ENCODE measurements at regions not wholly inside any gene's neighbourhood (a gene's known extent, or its start where the extent isn't known, plus 50 kb on each side); places are given as distances from the start of the nearest gene placed in this dataset.

DNA sequence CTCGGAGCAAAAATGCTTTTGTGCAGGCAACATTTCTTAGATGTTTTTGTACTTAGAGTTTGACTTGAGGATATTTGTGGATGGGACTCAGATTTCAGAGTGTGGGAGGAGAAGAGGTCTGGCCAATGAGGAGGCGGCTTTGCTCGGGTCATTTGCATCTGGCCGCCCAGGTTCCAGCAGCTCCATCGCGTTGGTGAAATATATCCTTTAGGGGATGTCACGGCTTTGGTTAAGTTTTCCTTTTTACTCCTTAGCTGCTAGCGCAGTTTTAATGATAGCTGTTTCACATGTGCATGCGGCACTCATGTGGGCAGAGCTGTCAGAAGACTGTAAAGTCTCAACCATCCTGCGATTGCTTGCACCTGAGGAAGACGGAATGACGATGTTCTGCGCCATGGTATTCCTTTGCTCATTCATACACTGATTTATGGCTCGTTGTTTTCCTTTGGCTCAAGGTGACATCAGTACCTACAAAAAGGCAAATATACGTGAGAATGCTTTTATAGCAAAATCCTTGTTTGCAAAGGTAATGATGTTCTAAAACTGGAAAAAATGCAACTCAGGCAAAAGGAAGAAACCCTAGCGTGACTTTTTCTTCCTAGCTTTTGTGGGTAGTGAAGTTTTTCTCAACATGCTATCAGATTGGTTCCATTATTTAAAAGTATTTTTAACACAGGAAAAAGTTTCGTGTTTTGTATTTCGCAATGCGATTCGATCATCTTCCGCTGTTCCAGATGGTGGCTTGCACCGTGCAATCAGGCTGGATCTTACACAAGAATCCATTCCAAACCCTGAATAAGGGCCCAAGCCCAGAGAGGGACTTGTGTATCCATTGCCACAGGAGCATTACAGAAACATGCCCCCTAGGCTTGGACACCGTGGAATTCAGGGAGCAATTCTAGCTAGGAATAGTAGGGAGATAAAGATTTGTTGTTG lies 70.5 kb upstream of the ZNF516 start:
- no peak overlapping the region for H3K27ac Mint-ChIP-seq (ENCODE audit: low read depth)
- no peak for ATAC-seq (replicated peaks; ENCODE audit: extremely low read depth, poor library complexity, severe bottlenecking)
- DNase-seq (ENCODE audit: low spot score in 2 of 2) = no peak
- peaks cover 25% of the 10 kb centered on the region for H3K27me3 Mint-ChIP-seq
- no peaks in the 10 kb centered on the region for H3K36me3 Mint-ChIP-seq (ENCODE audit: insufficient read depth)
- H3K4me3 Mint-ChIP-seq = no peak overlapping the region
- no peaks in the 10 kb centered on the region for H3K9me3 Mint-ChIP-seq
- H3K4me1 Mint-ChIP-seq = no peaks in the 10 kb centered on the region

DNA sequence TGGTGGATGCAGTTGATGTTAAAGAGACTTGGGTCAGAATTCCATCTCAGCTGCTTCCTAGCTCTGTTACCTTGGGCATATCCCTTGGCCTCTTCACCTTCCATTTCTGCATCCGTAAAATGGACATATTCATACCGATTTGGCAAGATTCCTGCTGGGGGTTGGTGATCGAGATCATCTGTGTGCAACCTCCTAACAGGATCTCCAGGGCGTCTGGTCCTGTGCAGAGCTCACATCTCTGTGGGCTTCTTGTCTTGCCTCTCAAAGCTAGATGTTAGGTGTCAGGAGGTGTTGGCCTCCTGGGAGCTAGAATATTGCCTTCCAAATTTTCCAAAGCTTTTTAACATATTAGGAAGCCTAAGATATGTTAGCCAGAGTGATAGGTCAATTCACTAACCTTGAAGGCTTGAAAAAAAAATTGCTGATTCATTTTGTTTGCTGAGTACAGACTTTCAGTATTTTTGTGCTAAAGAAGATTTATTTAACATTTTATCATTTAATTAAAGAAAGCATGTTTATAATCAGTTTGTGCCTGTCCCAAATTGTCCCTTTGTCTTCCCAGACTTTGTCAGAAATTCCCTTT lies 69.7 kb upstream of the ZNF516 start:
- ATAC-seq (replicated peaks; ENCODE audit: extremely low read depth, poor library complexity, severe bottlenecking) = no peak
- Mint-ChIP-seq H3K9me3 (no peaks in the 10 kb centered on the region), H3K4me3 (no peak overlapping the region)

DNA sequence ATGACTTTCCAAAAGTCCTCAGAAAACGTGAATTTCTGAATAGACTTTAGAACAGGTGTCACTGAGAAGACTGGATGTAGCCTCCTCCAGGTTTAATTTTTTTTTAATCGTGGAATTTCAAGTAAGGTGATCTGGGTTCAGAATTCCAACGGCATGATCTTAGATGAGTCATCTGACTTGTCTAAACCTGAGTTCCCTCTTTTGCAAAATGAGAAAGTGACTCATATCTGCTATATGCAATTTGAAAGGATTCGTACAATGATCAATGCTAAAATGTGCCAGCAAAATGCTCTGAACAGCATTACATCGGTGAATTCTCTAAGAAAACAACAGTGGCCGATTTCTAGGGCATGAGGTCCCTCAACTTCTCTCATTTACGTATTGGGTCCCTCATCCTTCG lies 69.1 kb upstream of the ZNF516 start:
- Mint-ChIP-seq H3K27ac (ENCODE audit: low read depth) (no peak overlapping the region), H3K4me3 (no peak overlapping the region), H3K27me3 (peaks cover 16% of the 10 kb centered on the region), H3K9me3 (no peaks in the 10 kb centered on the region), H3K4me1 (no peaks in the 10 kb centered on the region), H3K36me3 (ENCODE audit: insufficient read depth) (no peaks in the 10 kb centered on the region)
- DNase-seq (ENCODE audit: low spot score in 2 of 2) (no peak), ATAC-seq (replicated peaks; ENCODE audit: extremely low read depth, poor library complexity, severe bottlenecking) (no peak)

More for the DNA sequence above, 69.7 kb upstream of the ZNF516 start:
- no peak for DNase-seq (ENCODE audit: low spot score in 2 of 2)
- H3K4me1 Mint-ChIP-seq = no peaks in the 10 kb centered on the region
- H3K36me3 Mint-ChIP-seq (ENCODE audit: insufficient read depth) = no peaks in the 10 kb centered on the region
- no peak overlapping the region for H3K27ac Mint-ChIP-seq (ENCODE audit: low read depth)
- H3K27me3 Mint-ChIP-seq = peaks cover 17% of the 10 kb centered on the region

DNA sequence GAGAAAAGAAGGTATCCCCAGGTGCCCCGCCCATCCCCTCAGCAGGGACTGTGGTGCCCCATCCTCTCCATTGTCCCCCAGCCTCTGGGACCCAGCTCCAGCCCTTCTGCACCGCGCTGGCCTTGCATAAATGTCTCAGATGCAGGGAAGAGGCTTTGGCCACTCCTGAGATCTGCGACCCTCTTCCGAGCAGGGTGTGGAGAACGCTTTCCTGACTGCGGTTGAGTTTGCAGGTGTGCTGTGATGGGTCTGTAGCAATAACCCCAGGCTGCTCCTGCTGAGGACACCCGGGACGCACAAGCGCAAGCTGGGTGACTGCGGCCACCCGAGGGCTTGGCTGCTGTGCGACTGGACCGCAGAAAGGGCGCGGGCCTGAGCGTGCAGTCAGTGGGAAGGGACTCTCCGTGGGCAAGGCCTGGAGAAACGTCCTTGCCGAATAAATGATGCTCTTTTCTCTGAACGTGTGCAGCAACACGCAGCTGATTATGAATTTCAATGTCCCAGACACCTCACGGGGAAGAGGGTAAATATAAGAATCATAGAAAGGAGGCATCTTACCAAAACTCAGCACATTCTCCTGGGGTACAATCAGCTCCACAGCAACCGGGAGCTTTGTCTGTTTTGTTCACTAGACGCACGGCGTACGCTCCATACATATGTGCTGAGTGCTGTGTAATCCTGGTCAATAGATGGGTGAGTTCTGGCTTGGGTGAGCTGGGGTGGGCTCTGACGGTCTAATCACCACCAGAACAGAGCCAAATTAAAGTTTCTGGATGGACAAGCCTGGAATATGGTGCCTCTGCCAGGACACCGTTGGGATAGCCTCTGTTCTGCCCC lies 67.5 kb upstream of the ZNF516 start:
- H3K4me1 Mint-ChIP-seq = no peaks in the 10 kb centered on the region
- H3K36me3 Mint-ChIP-seq (ENCODE audit: insufficient read depth) = no peaks in the 10 kb centered on the region
- ATAC-seq (replicated peaks; ENCODE audit: extremely low read depth, poor library complexity, severe bottlenecking) = no peak
- peaks cover 9% of the 10 kb centered on the region for H3K27me3 Mint-ChIP-seq
- H3K27ac Mint-ChIP-seq (ENCODE audit: low read depth) = no peak overlapping the region
- no peak for DNase-seq (ENCODE audit: low spot score in 2 of 2)
- no peaks in the 10 kb centered on the region for H3K9me3 Mint-ChIP-seq
- no peak overlapping the region for H3K4me3 Mint-ChIP-seq

DNA sequence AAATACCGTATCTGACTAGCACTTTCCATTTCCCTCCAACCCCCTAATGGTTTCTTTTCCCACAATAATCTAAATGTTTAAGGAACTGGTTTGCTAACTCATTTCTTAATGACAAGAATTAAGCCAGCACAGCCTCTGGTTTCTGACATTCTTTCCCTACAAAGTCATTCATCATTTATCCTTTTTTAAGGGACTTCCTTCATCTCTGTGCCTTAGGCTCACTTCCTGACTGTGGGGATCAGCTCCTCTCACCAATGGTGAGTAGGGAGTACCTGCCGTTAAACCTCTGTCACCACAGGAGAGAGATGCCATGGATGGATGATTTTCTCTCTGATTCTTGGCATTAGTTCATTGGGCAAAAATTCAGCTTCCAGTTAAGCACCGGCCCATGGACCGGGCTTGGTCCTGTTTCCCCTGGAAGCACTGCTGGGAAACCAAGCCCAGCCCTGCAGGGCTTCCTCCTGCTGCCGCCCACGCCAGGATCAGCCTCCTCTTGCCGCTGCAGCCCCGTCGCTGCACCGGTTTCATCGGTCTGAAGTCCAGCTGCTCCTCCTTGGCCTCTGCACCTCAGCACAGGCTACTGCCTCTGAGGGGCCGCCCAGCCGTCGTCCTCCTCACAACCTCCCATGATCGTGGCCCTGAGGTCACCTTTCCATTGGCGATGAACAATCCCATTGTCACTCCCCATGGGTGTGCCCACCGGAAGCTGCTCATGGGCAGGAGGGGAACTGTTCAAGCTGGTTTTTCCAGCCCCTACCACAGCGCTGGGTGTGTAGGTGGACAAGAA lies 64.0 kb upstream of the ZNF516 start:
- H3K27ac Mint-ChIP-seq (ENCODE audit: low read depth) = no peak overlapping the region
- no peaks in the 10 kb centered on the region for H3K4me1 Mint-ChIP-seq
- DNase-seq (ENCODE audit: low spot score in 2 of 2) (no peak), ATAC-seq (replicated peaks; ENCODE audit: extremely low read depth, poor library complexity, severe bottlenecking) (no peak)
- H3K27me3 Mint-ChIP-seq = peaks cover 9% of the 10 kb centered on the region
- no peaks in the 10 kb centered on the region for H3K9me3 Mint-ChIP-seq
- H3K36me3 Mint-ChIP-seq (ENCODE audit: insufficient read depth) = no peaks in the 10 kb centered on the region
- H3K4me3 Mint-ChIP-seq = no peak overlapping the region

DNA sequence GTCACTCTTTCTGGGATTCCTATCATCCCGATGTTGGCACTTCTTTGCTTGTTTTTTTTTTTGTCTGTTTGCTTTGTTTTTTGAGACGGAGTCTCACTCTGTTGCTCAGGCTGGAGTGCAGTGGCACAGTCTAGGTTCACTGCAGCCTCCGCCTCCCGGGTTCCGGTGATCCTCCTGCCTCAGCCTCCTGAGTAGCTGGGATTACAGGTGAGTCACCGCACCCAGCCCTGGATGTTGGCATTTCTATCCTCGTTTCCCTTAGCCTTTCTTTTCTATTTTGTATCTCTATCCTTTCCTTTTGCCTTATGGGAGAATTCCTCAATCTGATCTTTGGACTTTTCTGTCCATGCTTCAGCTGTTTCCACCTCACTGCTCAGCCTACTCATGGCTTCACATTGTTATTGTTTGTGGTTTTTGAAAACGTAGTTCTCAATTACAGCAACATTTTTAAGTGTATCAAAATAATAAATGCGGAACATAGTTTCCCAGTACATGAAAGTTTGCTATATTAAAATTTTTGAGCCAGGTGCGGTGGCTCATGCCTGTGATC lies 62.1 kb upstream of the ZNF516 start:
- Mint-ChIP-seq H3K36me3 (ENCODE audit: insufficient read depth) (no peaks in the 10 kb centered on the region), H3K4me3 (no peak overlapping the region), H3K4me1 (no peaks in the 10 kb centered on the region), H3K9me3 (no peaks in the 10 kb centered on the region), H3K27me3 (peaks cover 21% of the 10 kb centered on the region), H3K27ac (ENCODE audit: low read depth) (no peak overlapping the region)
- ATAC-seq (replicated peaks; ENCODE audit: extremely low read depth, poor library complexity, severe bottlenecking) = no peak
- DNase-seq (ENCODE audit: low spot score in 2 of 2) = no peak

DNA sequence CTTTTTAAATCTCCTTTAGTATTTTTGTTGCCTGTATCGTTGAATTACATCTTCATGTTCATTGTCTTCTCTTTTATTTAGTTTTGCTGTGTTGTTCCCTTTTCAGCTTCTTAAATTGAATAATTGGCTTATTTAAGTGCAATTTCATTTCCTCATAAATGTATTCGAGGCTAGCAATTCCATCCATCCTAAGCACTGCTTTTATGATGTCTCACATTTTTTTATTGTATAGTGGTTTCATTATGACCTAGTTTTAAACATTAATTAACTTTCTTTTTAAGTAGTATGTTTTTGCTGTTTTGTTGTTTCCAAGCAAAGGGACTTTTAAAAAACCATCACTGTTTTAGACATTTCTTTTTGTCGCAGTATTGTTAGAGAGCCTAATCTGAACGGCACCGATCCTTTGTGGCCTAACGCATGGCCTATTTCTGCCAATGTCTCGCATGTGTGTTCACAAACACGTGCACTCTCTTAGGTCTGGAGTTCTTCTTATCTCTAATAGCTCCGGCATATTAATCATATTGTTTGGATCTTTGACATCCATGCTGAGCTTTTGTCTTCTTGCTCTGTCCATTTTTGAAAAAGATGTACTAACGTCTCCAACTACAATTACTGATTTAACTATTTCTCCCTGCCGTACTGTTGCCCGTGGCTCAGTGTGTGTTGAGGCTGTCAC lies 59.6 kb upstream of the ZNF516 start:
- Mint-ChIP-seq H3K27ac (ENCODE audit: low read depth) (no peak overlapping the region), H3K27me3 (peaks cover 35% of the 10 kb centered on the region), H3K36me3 (ENCODE audit: insufficient read depth) (no peaks in the 10 kb centered on the region), H3K4me3 (no peak overlapping the region), H3K9me3 (no peaks in the 10 kb centered on the region), H3K4me1 (no peaks in the 10 kb centered on the region)
- ATAC-seq (replicated peaks; ENCODE audit: extremely low read depth, poor library complexity, severe bottlenecking) (no peak), DNase-seq (ENCODE audit: low spot score in 2 of 2) (no peak)

DNA sequence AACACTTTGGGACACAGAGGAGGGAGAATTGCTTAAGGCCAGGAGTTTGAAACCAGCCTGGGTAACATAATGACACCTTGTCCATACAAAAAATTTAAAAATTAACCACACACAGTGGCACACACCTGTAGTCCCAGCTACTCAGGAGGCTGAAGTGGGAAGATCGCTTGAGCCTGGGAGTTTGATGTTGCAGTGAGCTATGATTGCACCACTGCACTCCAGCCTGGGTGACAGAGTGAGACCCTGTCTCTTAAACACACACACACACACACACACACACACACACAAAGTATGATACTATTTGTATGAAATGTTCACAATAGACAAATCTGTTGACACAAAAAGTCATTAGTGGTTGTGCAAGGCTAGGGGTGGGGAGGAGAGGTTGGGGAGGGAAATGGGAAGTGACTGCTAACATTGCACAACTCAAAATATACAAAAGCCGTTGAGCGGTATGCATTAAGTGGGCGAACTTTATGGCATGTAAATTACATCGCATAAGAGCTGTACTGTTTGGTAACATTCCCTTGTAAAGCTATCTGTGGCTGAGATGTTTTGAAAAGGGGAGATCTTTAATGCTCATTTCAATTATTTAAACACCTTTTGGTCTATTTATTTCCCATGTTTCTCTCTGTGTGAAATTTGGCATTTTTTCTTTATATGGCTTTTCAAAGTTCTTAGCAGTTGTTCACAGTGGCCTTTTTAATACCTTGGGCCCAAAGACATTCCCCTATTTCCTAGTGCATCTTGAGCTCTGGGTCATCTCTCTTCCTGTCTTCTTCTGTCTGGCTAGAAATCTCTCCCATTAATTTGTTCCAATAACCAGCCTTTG lies 58.9 kb upstream of the ZNF516 start:
- no peak for ATAC-seq (replicated peaks; ENCODE audit: extremely low read depth, poor library complexity, severe bottlenecking)
- H3K27me3 Mint-ChIP-seq = peaks cover 33% of the 10 kb centered on the region
- H3K27ac Mint-ChIP-seq (ENCODE audit: low read depth) = no peak overlapping the region
- H3K4me1 Mint-ChIP-seq = no peaks in the 10 kb centered on the region
- H3K4me3 Mint-ChIP-seq = no peak overlapping the region
- no peaks in the 10 kb centered on the region for H3K36me3 Mint-ChIP-seq (ENCODE audit: insufficient read depth)
- H3K9me3 Mint-ChIP-seq = no peaks in the 10 kb centered on the region
- DNase-seq (ENCODE audit: low spot score in 2 of 2) = no peak

DNA sequence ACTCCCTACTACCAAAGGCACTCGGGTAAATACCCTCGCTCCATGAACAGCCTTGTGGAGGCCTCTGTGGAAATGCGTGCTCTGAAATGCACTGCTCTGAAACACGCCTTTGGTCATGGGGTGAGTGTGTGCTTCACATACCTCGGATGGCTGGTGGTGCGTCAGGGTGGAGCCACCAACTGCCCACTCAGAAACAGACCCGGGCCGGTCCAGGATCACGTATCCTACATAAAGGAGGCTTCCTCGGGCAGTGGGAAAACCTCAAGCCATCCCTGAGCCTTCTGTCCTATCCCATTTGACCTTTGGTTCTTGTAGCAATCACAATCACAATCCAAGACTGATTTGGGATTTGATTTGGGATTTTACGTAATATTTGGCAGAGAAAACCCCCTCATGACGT lies 53.5 kb upstream of the ZNF516 start:
- H3K27ac Mint-ChIP-seq (ENCODE audit: low read depth) = no peak overlapping the region
- peaks cover 52% of the 10 kb centered on the region for H3K27me3 Mint-ChIP-seq
- no peaks in the 10 kb centered on the region for H3K4me1 Mint-ChIP-seq
- H3K4me3 Mint-ChIP-seq = no peak overlapping the region
- DNase-seq (ENCODE audit: low spot score in 2 of 2) = no peak
- ATAC-seq (replicated peaks; ENCODE audit: extremely low read depth, poor library complexity, severe bottlenecking) = no peak
- no peaks in the 10 kb centered on the region for H3K9me3 Mint-ChIP-seq
- no peaks in the 10 kb centered on the region for H3K36me3 Mint-ChIP-seq (ENCODE audit: insufficient read depth)

DNA sequence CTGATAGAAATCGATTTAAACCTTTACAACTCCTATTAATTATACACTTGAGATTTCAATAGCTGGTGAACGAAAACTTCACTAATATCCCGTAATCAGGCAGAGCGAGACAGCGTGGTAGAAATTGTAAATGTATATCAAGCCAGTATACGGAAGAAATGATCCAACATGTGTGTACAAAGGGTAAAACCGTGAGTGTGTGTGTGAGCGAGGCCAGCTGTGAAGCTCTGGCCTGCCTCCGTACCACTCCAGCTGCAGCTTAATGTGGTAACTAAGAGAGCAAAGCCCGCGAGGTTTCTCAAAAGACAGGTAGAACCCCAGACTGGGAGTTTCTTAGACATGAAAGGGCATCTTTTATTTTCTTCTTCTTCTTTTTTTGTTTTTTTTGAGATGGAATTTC lies 52.3 kb upstream of the ZNF516 start:
- H3K4me3 Mint-ChIP-seq = no peak overlapping the region
- no peak for ATAC-seq (replicated peaks; ENCODE audit: extremely low read depth, poor library complexity, severe bottlenecking)

DNA sequence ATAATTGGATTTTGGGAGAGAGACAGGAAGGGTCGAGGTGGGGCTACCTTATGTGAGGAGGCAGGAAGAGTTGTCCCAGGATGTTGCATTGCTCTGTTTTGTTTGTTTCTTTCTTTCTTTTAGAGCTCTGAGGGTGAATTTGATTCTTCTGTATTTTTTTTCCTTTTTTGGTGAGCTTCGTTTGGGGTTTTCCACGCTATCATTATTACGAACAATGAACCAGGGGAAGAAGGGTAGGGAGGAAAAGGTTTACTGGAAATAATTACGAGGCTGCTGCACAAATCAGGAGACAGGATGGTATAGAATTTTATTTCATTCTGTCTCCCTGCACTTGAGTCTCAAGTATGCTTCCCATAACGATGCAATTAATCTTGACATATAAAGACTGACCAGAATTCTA lies 51.4 kb upstream of the ZNF516 start:
- H3K36me3 Mint-ChIP-seq (ENCODE audit: insufficient read depth) = no peaks in the 10 kb centered on the region
- H3K27me3 Mint-ChIP-seq = peaks cover 45% of the 10 kb centered on the region
- H3K4me3 Mint-ChIP-seq = no peak overlapping the region
- H3K9me3 Mint-ChIP-seq = no peaks in the 10 kb centered on the region
- DNase-seq (ENCODE audit: low spot score in 2 of 2) = no peak
- no peak for ATAC-seq (replicated peaks; ENCODE audit: extremely low read depth, poor library complexity, severe bottlenecking)
- H3K27ac Mint-ChIP-seq (ENCODE audit: low read depth) = no peak overlapping the region
- no peaks in the 10 kb centered on the region for H3K4me1 Mint-ChIP-seq

More for the DNA sequence above, 52.3 kb upstream of the ZNF516 start:
- no peaks in the 10 kb centered on the region for H3K9me3 Mint-ChIP-seq
- peaks cover 53% of the 10 kb centered on the region for H3K27me3 Mint-ChIP-seq
- no peak for DNase-seq (ENCODE audit: low spot score in 2 of 2)
- no peaks in the 10 kb centered on the region for H3K4me1 Mint-ChIP-seq
- no peak overlapping the region for H3K27ac Mint-ChIP-seq (ENCODE audit: low read depth)
- no peaks in the 10 kb centered on the region for H3K36me3 Mint-ChIP-seq (ENCODE audit: insufficient read depth)

All from central memory CD8-positive, alpha-beta T cell (primary cell).